ENCODE measurements at regions not wholly inside any gene's neighbourhood (a gene's known extent, or its start where the extent isn't known, plus 50 kb on each side); places are given as distances from the start of the nearest gene placed in this dataset.

DNA sequence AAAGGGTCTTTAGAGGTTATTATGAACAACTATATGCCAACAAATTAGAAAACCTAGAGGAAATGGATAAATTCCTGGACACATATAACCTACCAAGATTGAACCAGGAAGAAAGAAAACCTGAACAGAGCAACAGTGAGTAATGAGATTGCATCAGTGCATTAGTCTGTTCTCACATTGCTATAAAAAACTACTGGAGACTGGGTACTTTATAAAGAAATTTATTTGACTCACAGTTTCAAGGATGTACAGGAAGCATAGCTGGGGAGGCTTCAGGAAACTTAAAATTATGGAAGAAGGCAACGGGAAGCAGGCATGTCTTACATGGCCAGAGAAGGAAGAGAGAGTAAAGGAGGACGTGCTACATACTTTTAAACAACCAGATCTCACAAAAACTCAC, 70.8 kb upstream of the GNAZ start:
- no peak for DNase-seq (ENCODE audit: low spot score)

DNA sequence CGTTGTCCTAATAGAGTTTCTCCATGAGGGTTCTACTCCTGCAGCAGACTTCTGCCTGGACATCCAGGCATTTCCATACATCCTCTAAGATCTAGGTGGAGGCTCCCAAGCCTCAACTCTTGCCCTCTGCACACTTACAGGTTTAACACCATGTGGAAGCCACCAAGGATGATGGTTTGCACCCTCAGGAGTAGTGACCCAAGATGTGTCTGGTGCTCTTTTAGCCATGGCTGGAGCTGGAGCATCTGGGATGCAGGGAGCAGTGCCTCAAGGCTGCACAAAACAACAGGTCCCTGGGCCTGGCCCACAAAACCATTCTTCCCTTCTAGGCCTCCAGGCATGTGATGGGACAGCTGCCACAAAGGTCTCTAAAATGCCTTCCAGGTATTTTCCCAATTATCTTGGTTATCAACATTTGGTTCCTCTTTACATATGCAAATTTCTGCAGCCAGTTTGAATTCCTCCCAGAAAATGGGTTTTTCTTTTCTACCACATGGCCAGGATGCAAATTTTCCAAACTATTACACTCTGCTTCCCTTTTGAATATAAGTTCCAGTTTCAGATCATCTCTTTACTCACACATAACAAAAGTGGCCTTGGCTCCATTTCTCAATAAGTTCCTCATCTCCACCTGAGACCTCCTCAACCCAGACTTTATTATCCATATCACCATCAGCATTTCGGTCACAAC, 69.5 kb upstream of the GNAZ start:
- DNase-seq (ENCODE audit: low spot score) = no peak

- DNase-seq (ENCODE audit: low spot score) = no peak
These were observed 68.9 kb upstream of the GNAZ start for GRCh38 chr22:23001463-23001862.

GRCh38 chr22:23002612-23003180, 67.6 kb upstream of the GNAZ start:
- DNase-seq (ENCODE audit: low spot score) = no peak

DNA sequence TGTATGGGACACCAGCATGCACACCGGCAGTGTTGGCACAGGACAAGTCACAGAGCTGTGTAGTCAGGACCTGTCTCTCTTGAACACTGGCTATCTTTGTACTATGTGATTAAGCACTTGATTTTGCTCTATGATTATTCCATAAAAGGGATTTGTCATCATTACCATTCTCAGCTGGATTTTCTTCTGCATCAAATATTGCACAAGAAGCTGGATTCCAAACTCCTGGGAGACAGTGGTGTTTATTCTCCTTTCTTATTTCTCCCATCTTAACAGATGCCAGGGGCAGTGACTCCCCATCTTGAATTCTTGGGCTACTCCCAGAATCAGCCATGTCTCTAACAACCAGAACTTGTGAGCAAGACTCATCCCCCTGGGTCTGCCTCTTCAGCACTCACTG, 62.5 kb upstream of the GNAZ start:
- no peak for DNase-seq (ENCODE audit: low spot score)

GRCh38 chr22:23008896-23009295, 61.4 kb upstream of the GNAZ start:
- no peak for DNase-seq (ENCODE audit: low spot score)
